GM21360 (cell line): ENCODE measurements at regions not wholly inside any gene's neighbourhood (a gene's known extent, or its start where the extent isn't known, plus 50 kb on each side); places are given as distances from the start of the nearest gene placed in this dataset.
"Not testable (repeated sequence)": the region's sequence is repeated elsewhere in the genome, so short reads cannot be mapped to it uniquely, and the experiment has no call there.

Experiments used
- ATAC-seq: cut with Tn5 transposase; IDR thresholded peaks from one replicate; pipeline ENCODE4 v1.9.1; 2021; ENCODE audit warnings: mild to moderate bottlenecking, moderate library complexity; ENCODE audit not compliant: unreplicated experiment

- ATAC-seq = no peak
Observed at GRCh38 chr2:35199298-35199697, 1156.3 kb upstream of the CRIM1 start.

- no peak for ATAC-seq
Observed at GRCh38 chr2:35185861-35186412, 1169.6 kb upstream of the CRIM1 start.

GRCh38 chr2:35184471-35184870 lies 1171.1 kb upstream of the CRIM1 start:
- ATAC-seq = no peak

- not testable (repeated sequence) for ATAC-seq
Observed at GRCh38 chr2:35176726-35177125, 1178.9 kb upstream of the CRIM1 start.

GRCh38 chr2:35174845-35175244 lies 1180.7 kb upstream of the CRIM1 start:
- no peak for ATAC-seq

GRCh38 chr2:35172687-35173086 lies 1182.9 kb upstream of the CRIM1 start:
- no peak for ATAC-seq

- no peak for ATAC-seq
Observed at GRCh38 chr2:35168351-35168750, 1187.2 kb upstream of the CRIM1 start.

- no peak for ATAC-seq
Observed at GRCh38 chr2:35163948-35164347, 1191.6 kb upstream of the CRIM1 start.

- ATAC-seq = no peak
Observed at GRCh38 chr2:35160871-35161270, 1194.7 kb upstream of the CRIM1 start.

- no peak for ATAC-seq
Observed at GRCh38 chr2:35125871-35126270, 1229.7 kb upstream of the CRIM1 start.

- ATAC-seq = no peak
Observed at GRCh38 chr2:35125278-35125677, 1230.3 kb upstream of the CRIM1 start.

- ATAC-seq = no peak
Observed at GRCh38 chr2:35116151-35116550, 1239.4 kb upstream of the CRIM1 start.

- ATAC-seq = no peak
Observed at GRCh38 chr2:35114765-35115164, 1240.8 kb upstream of the CRIM1 start.

- not testable (repeated sequence) for ATAC-seq
Observed at GRCh38 chr2:35112367-35112766, 1243.2 kb upstream of the CRIM1 start.

GRCh38 chr2:35104309-35104708 lies 1251.3 kb upstream of the CRIM1 start:
- ATAC-seq = no peak

GRCh38 chr2:35099342-35099741 lies 1256.2 kb upstream of the CRIM1 start:
- no peak for ATAC-seq

GRCh38 chr2:35082072-35082471 lies 1273.5 kb upstream of the CRIM1 start:
- no peak for ATAC-seq

- no peak for ATAC-seq
Observed at GRCh38 chr2:35081622-35082015, 1274.0 kb upstream of the CRIM1 start.

GRCh38 chr2:35081001-35081621 lies 1274.5 kb upstream of the CRIM1 start:
- no peak for ATAC-seq

- no peak for ATAC-seq
Observed at GRCh38 chr2:35080231-35080910, 1275.2 kb upstream of the CRIM1 start.

- ATAC-seq = no peak
Observed at GRCh38 chr2:35067420-35067819, 1288.2 kb upstream of the CRIM1 start.

- ATAC-seq = no peak
Observed at GRCh38 chr2:35063836-35064235, 1291.7 kb upstream of the CRIM1 start.
